ENCODE measurements at regions not wholly inside any gene's neighbourhood (a gene's known extent, or its start where the extent isn't known, plus 50 kb on each side); places are given as distances from the start of the nearest gene placed in this dataset.

DNA sequence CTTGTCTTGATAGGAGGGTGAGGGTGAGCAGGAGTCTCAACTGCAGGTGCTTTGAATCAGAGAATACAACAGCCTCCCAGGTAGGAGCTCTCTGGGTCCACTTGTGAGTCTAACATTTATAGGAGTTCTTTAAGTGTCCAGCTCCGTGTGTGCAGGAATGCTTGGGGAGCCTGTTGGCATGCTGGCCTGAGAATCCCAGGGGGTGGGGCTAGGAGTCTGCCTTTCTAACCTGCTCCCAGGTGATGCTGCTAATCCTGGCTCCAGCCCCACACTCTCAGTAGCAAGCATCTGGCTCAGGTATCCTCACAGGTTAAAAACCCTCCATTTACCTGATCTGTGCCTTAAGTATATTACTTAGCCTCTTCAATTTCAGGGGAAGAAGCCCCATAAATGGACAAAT is 368.9 kb downstream of the RBM26 start:
- Histone ChIP-seq H3K9ac (no peak overlapping the region), H3K27me3 (ENCODE audit: insufficient read depth) (no peaks in the 10 kb centered on the region), H3K4me3 (ENCODE audit: low read depth in 2 of 2, low read length in 1 of 2) (no peak overlapping the region), H3K4me2 (no peak overlapping the region), H3K4me1 (ENCODE audit: control insufficient read depth in 1 of 2, insufficient read depth in 2 of 2, low read depth in 1 of 2, low read length in 1 of 2) (no peaks in the 10 kb centered on the region), H3K9me3 (no peaks in the 10 kb centered on the region), H3K9me2 (no peaks in the 10 kb centered on the region), H4K20me1 (ENCODE audit: insufficient read depth) (no peaks in the 10 kb centered on the region), H3K79me2 (ENCODE audit: insufficient read depth) (no peaks in the 10 kb centered on the region), H3F3A (replicated peaks; ENCODE audit: insufficient read depth) (no peaks in the 10 kb centered on the region), H2AFZ (ENCODE audit: low read depth) (no peak overlapping the region), H3K27ac (ENCODE audit: low read depth in 2 of 2, low read length in 1 of 2) (no peak overlapping the region), H3K36me3 (replicated peaks in 1 of 2; ENCODE audit: control insufficient read depth in 1 of 2, insufficient read depth in 2 of 2, low read length in 1 of 2) (no peaks in the 10 kb centered on the region)
- no peak for DNase-seq
- no peak for TF ChIP-seq GABPA (IDR thresholded peaks at IDR 0.05; ENCODE audit: low read depth)
- no peak for TF ChIP-seq FOSL2 (IDR thresholded peaks at IDR 0.05; ENCODE audit: borderline replicate concordance, low read depth)
- TF ChIP-seq, protein P1, sequence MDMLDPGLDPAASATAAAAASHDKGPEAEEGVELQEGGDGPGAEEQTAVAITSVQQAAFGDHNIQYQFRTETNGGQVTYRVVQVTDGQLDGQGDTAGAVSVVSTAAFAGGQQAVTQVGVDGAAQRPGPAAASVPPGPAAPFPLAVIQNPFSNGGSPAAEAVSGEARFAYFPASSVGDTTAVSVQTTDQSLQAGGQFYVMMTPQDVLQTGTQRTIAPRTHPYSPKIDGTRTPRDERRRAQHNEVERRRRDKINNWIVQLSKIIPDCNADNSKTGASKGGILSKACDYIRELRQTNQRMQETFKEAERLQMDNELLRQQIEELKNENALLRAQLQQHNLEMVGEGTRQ (IDR thresholded peaks at IDR 0.05; ENCODE audit: borderline replicate concordance, low read depth, low read length) = no peak
- no peak for TF ChIP-seq EP300 (IDR thresholded peaks at IDR 0.05; ENCODE audit: borderline replicate concordance in 1 of 2, low read depth in 1 of 2, low read length in 1 of 2)
- TF ChIP-seq RFX5 (IDR thresholded peaks at IDR 0.05; ENCODE audit: low read length) = no peak
- no peak for TF ChIP-seq RCOR1 (IDR thresholded peaks at IDR 0.05; ENCODE audit: low read length)
- TF ChIP-seq, protein P2, sequence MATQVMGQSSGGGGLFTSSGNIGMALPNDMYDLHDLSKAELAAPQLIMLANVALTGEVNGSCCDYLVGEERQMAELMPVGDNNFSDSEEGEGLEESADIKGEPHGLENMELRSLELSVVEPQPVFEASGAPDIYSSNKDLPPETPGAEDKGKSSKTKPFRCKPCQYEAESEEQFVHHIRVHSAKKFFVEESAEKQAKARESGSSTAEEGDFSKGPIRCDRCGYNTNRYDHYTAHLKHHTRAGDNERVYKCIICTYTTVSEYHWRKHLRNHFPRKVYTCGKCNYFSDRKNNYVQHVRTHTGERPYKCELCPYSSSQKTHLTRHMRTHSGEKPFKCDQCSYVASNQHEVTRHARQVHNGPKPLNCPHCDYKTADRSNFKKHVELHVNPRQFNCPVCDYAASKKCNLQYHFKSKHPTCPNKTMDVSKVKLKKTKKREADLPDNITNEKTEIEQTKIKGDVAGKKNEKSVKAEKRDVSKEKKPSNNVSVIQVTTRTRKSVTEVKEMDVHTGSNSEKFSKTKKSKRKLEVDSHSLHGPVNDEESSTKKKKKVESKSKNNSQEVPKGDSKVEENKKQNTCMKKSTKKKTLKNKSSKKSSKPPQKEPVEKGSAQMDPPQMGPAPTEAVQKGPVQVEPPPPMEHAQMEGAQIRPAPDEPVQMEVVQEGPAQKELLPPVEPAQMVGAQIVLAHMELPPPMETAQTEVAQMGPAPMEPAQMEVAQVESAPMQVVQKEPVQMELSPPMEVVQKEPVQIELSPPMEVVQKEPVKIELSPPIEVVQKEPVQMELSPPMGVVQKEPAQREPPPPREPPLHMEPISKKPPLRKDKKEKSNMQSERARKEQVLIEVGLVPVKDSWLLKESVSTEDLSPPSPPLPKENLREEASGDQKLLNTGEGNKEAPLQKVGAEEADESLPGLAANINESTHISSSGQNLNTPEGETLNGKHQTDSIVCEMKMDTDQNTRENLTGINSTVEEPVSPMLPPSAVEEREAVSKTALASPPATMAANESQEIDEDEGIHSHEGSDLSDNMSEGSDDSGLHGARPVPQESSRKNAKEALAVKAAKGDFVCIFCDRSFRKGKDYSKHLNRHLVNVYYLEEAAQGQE (IDR thresholded peaks at IDR 0.05; ENCODE audit: low read depth, low read length) = no peak
- TF ChIP-seq, protein P3, sequence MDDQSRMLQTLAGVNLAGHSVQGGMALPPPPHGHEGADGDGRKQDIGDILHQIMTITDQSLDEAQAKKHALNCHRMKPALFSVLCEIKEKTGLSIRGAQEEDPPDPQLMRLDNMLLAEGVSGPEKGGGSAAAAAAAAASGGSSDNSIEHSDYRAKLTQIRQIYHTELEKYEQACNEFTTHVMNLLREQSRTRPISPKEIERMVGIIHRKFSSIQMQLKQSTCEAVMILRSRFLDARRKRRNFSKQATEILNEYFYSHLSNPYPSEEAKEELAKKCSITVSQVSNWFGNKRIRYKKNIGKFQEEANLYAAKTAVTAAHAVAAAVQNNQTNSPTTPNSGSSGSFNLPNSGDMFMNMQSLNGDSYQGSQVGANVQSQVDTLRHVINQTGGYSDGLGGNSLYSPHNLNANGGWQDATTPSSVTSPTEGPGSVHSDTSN (IDR thresholded peaks at IDR 0.05) = no peak
- TF ChIP-seq RAD21 (IDR thresholded peaks at IDR 0.05; ENCODE audit: low read length) = no peak
- TF ChIP-seq, protein P4, sequence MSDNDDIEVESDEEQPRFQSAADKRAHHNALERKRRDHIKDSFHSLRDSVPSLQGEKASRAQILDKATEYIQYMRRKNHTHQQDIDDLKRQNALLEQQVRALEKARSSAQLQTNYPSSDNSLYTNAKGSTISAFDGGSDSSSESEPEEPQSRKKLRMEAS (IDR thresholded peaks at IDR 0.05; ENCODE audit: low read depth) = no peak
- TF ChIP-seq TCF12 (IDR thresholded peaks at IDR 0.05) = no peak
- TF ChIP-seq GATA2 (CRISPR knock-in tag; IDR thresholded peaks at IDR 0.05) = no peak
- TF ChIP-seq, protein P5, sequence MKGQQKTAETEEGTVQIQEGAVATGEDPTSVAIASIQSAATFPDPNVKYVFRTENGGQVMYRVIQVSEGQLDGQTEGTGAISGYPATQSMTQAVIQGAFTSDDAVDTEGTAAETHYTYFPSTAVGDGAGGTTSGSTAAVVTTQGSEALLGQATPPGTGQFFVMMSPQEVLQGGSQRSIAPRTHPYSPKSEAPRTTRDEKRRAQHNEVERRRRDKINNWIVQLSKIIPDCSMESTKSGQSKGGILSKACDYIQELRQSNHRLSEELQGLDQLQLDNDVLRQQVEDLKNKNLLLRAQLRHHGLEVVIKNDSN (IDR thresholded peaks at IDR 0.05; ENCODE audit: borderline replicate concordance, low read depth) = no peak
- TF ChIP-seq, protein P6, sequence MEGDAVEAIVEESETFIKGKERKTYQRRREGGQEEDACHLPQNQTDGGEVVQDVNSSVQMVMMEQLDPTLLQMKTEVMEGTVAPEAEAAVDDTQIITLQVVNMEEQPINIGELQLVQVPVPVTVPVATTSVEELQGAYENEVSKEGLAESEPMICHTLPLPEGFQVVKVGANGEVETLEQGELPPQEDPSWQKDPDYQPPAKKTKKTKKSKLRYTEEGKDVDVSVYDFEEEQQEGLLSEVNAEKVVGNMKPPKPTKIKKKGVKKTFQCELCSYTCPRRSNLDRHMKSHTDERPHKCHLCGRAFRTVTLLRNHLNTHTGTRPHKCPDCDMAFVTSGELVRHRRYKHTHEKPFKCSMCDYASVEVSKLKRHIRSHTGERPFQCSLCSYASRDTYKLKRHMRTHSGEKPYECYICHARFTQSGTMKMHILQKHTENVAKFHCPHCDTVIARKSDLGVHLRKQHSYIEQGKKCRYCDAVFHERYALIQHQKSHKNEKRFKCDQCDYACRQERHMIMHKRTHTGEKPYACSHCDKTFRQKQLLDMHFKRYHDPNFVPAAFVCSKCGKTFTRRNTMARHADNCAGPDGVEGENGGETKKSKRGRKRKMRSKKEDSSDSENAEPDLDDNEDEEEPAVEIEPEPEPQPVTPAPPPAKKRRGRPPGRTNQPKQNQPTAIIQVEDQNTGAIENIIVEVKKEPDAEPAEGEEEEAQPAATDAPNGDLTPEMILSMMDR (IDR thresholded peaks at IDR 0.05) = no peak
- no peak for TF ChIP-seq MXI1 (IDR thresholded peaks at IDR 0.05; ENCODE audit: low read depth, low read length)
- TF ChIP-seq POLR2AphosphoS5 (IDR thresholded peaks at IDR 0.05; ENCODE audit: low read depth, low read length) = no peak
- no peak for TF ChIP-seq NFIC (IDR thresholded peaks at IDR 0.05; ENCODE audit: borderline replicate concordance)
- ChIA-PET CTCF (no interaction called here), POLR2A (no interaction called here)
- WGBS (ENCODE audit: low lambda C conversion rate) = 50% methylated on average over 1 of the region's 1 CpG

Data from SK-N-SH (cell line).